Right lobe of liver (tissue), 4 donors: ENCODE measurements at regions not wholly inside any gene's neighbourhood (a gene's known extent, or its start where the extent isn't known, plus 50 kb on each side); places are given as distances from the start of the nearest gene placed in this dataset.

Experiments used
- CTCF ChIP-seq, 4 donors: fragments of 200-600 bp in 3 of 4; fragments of 450-650 bp in 1 of 4; IDR thresholded peaks; one replicate each; pipeline versions ENCODE4 v1.5.1 to v1.8.0; 2016 to 2022; ENCODE audit warnings: antibody characterized with exemption in 4 of 4, mild to moderate bottlenecking in 2 of 4
- POLR2A ChIP-seq: fragments of 450-650 bp; IDR thresholded peaks from one replicate; pipeline ENCODE4 v1.6.1; 2017; ENCODE audit warnings: antibody characterized with exemption, mild to moderate bottlenecking
- donor health status: DM: no; HTN: no; CAD: no.
- donor health status: DM: no; HTN: no; CAD: no.
- donor health status: DM: no; HTN: yes; CAD: no.

GRCh38 chr6:141653590-141653989, 479.1 kb upstream of the GJE1 start:
- no peak for TF ChIP-seq CTCF (IDR thresholded peaks at IDR 0.05)
- TF ChIP-seq POLR2A, result no peak
